HCT116 (cell line): ENCODE measurements at regions not wholly inside any gene's neighbourhood (a gene's known extent, or its start where the extent isn't known, plus 50 kb on each side); places are given as distances from the start of the nearest gene placed in this dataset.
"Not testable (repeated sequence)": the region's sequence is repeated elsewhere in the genome, so short reads cannot be mapped to it uniquely, and the experiment has no call there.

ENCODE experiments used
- ATAC-seq: fragments of 200-7000 bp; cut with Tn5 transposase; 2 replicates; pipeline ENCODE4 v1.9.1; 2020; ENCODE audit warnings: mild to moderate bottlenecking, moderate library complexity
- BruUV-seq: library from RNA; stranded (reverse); fragments of 400-500 nt; replicated peaks from 2 replicates; lab custom pipeline; 2021; lab: Mats Ljungman, UMichigan
- CTCF ChIA-PET: fragments of 300-600 bp; sonication (Branson Sonifier 250); formaldehyde crosslinking; loops from one replicate; lab custom pipeline; 2021; ENCODE audit warnings: antibody characterized with exemption; lab: Charles Lee
- POLR2A ChIA-PET: fragments of 300-600, 350-600 bp; sonication (Branson Sonifier 250); formaldehyde crosslinking; loops from one replicate; lab custom pipeline; 2021; ENCODE audit warnings: antibody characterized with exemption; lab: Charles Lee
- RAD21 ChIA-PET, 2 experiments: fragments of 300-600 bp; sonication (Branson Sonifier 250); formaldehyde crosslinking; loops; one replicate each; lab custom pipeline; 2023; ENCODE audit warnings: low total read pairs in 2 of 2; ENCODE audit not compliant: uncharacterized antibody in 2 of 2, unreplicated experiment in 2 of 2, low non-redundant PET in 1 of 2; lab: Charles Lee
- DNase-seq: peaks from one replicate; pipeline ENCODE4 v3.0.0-alpha.2; 2010; ENCODE audit warnings: low read depth, low spot score
- H2AFZ ChIP-seq: fragments of 200-600 bp; shearing (Covaris generic), sonication (generic); 2 replicates; pipeline ENCODE4 v1.6.1; 2017; ENCODE audit warnings: low read depth, mixed run types, mixed read lengths, antibody characterized with exemption, low read length; ENCODE audit not compliant: poor library complexity, severe bottlenecking
- H3K27ac ChIP-seq: 2 replicates; pipeline ENCODE4 v1.5.1; 2012; ENCODE audit warnings: low read depth, low read length
- H3K27me3 ChIP-seq: fragments of 200-600 bp; sonication (generic); 2 replicates; pipeline ENCODE4 v1.6.1; 2016; ENCODE audit warnings: mixed run types, low read length, mixed read lengths; ENCODE audit not compliant: insufficient read depth
- H3K36me3 ChIP-seq, 2 experiments: fragments of 200-500 bp in 1 of 2; fragments of 200-600 bp in 1 of 2; sonication (Bioruptor generic) in 1 of 2; sonication (generic) in 1 of 2; 2 replicates each; pipeline versions ENCODE4 v1.5.1 to v1.6.1; 2014 to 2016; ENCODE audit warnings: low read length in 2 of 2, inconsistent platforms in 1 of 2, mixed read lengths in 1 of 2, mixed run types in 1 of 2; ENCODE audit not compliant: insufficient read depth in 2 of 2, control insufficient read depth in 1 of 2
- H3K4me1 ChIP-seq, 2 experiments: fragments of 200-600 bp in 1 of 2; sonication (generic) in 1 of 2; 2 replicates each; pipeline versions ENCODE4 v1.5.1 to v1.6.1; 2012 to 2017; ENCODE audit warnings: low read length in 2 of 2, inconsistent platforms in 1 of 2, mild to moderate bottlenecking in 1 of 2, mixed read lengths in 1 of 2, mixed run types in 1 of 2, moderate library complexity in 1 of 2; ENCODE audit not compliant: insufficient read depth in 2 of 2, control insufficient read depth in 1 of 2
- H3K4me2 ChIP-seq: fragments of 200-600 bp; sonication (generic); 2 replicates; pipeline ENCODE4 v1.6.1; 2017; ENCODE audit warnings: mixed run types, low read length, mixed read lengths
- H3K4me3 ChIP-seq, 2 experiments: fragments of 200-600 bp in 1 of 2; sonication (generic) in 1 of 2; replicated peaks in 1 of 2; 2 replicates each; pipeline ENCODE4 v1.5.1; 2011 to 2016; ENCODE audit warnings: low read length in 2 of 2, control low read depth in 1 of 2, low read depth in 1 of 2, mild to moderate bottlenecking in 1 of 2, mixed read lengths in 1 of 2, mixed run types in 1 of 2
- H3K79me2 ChIP-seq: fragments of 200-600 bp; sonication (generic); 2 replicates; pipeline ENCODE4 v1.6.1; 2017; ENCODE audit warnings: mild to moderate bottlenecking, mixed run types, low read length, moderate library complexity, mixed read lengths; ENCODE audit not compliant: insufficient read depth
- H3K9ac ChIP-seq: fragments of 200-600 bp; sonication (generic); 2 replicates; pipeline ENCODE4 v1.6.1; 2016; ENCODE audit warnings: low read length, mixed read lengths
- H3K9me2 ChIP-seq: fragments of 200-600 bp; sonication (generic), shearing (Covaris generic); 2 replicates; pipeline ENCODE4 v1.6.1; 2017; ENCODE audit warnings: mixed run types, mild to moderate bottlenecking, moderate library complexity; ENCODE audit not compliant: insufficient read depth
- H3K9me3 ChIP-seq, 2 experiments: fragments of 200-500 bp in 1 of 2; fragments of 200-600 bp in 1 of 2; sonication (Bioruptor generic) in 1 of 2; sonication (generic) in 1 of 2; 2 replicates each; pipeline ENCODE4 v1.6.1; 2014 to 2017; ENCODE audit warnings: low read length in 2 of 2, mixed read lengths in 2 of 2, inconsistent platforms in 1 of 2, low read depth in 1 of 2, mild to moderate bottlenecking in 1 of 2, mixed run types in 1 of 2, moderate library complexity in 1 of 2; ENCODE audit not compliant: control insufficient read depth in 1 of 2, insufficient read depth in 1 of 2
- H4K20me1 ChIP-seq: fragments of 200-600 bp; sonication (generic), shearing (Covaris generic); 2 replicates; pipeline ENCODE4 v1.6.1; 2017; ENCODE audit warnings: mixed run types, mild to moderate bottlenecking, moderate library complexity; ENCODE audit not compliant: insufficient read depth
- EZH2phosphoT487 ChIP-seq: fragments of 200-600 bp; IDR thresholded peaks from 2 replicates; pipeline ENCODE4 v1.6.1; 2018; ENCODE audit warnings: antibody characterized with exemption, borderline replicate concordance
- POLR2AphosphoS5 ChIP-seq: IDR thresholded peaks from 2 replicates; pipeline ENCODE4 v1.6.1; 2011; ENCODE audit warnings: mild to moderate bottlenecking, low read depth, low read length, moderate library complexity
- SIN3A ChIP-seq: IDR thresholded peaks from 2 replicates; pipeline ENCODE4 v1.6.1; 2012; ENCODE audit warnings: low read depth
- TCF7L2 ChIP-seq: IDR thresholded peaks from 2 replicates; pipeline ENCODE4 v1.7.0; 2011; ENCODE audit warnings: borderline replicate concordance, inconsistent platforms; ENCODE audit not compliant: insufficient read depth, insufficient read length; ENCODE audit errors: extremely low read depth
- ZFX ChIP-seq: fragments of 450-650 bp; IDR thresholded peaks from 2 replicates; pipeline ENCODE4 v1.6.1; 2017
- intact Hi-C: fragments of 100-400 bp; cut with micrococcal nuclease; formaldehyde crosslinking; loops from 2 replicates; pipeline ENCODE4 v1.10.0; 2022

GRCh38 chr6:134795001-134795400 lies 154.9 kb downstream of the ALDH8A1 start:
- Histone ChIP-seq H3K4me3 (no peak overlapping the region), H3K79me2 (no peaks in the 10 kb centered on the region), H3K4me1 (no peaks in the 10 kb centered on the region), H3K4me2 (no peak overlapping the region), H3K9me2 (no peaks in the 10 kb centered on the region), H3K36me3 (no peaks in the 10 kb centered on the region), H3K27me3 (no peaks in the 10 kb centered on the region), H4K20me1 (no peaks in the 10 kb centered on the region), H3K9me3 (no peaks in the 10 kb centered on the region), H2AFZ (no peak overlapping the region), H3K27ac (no peak overlapping the region), H3K9ac (no peak overlapping the region)
- DNase-seq (no peak), ATAC-seq (no peak)
- intact Hi-C loops, result no loop called here
- CTCF ChIA-PET, result no interaction called here
- RAD21 ChIA-PET, result no interaction called here
- POLR2A ChIA-PET, result no interaction called here
- TF ChIP-seq EZH2phosphoT487 (no peak), POLR2AphosphoS5 (no peak), ZFX (no peak), TCF7L2 (no peak), SIN3A (no peak)
- no TSS peak for BruUV-seq

- ATAC-seq, CTCF ChIA-PET, H3K9me2 ChIP-seq, H4K20me1 ChIP-seq, H3K27ac ChIP-seq, H3K4me2 ChIP-seq, H3K36me3 ChIP-seq, POLR2A ChIA-PET, H3K27me3 ChIP-seq, H2AFZ ChIP-seq, H3K4me3 ChIP-seq, RAD21 ChIA-PET, H3K9me3 ChIP-seq, BruUV-seq, H3K79me2 ChIP-seq, H3K9ac ChIP-seq, intact Hi-C loops, DNase-seq: not testable (repeated sequence)
- peaks cover 0 to 17% of the 10 kb centered on the region in 2 experiments; a peak in 2 of 4 replicates for H3K4me1 ChIP-seq
These were observed 158.6 kb downstream of the ALDH8A1 start for GRCh38 chr6:134791243-134791843.
